ENCODE measurements at regions not wholly inside any gene's neighbourhood (a gene's known extent, or its start where the extent isn't known, plus 50 kb on each side); places are given as distances from the start of the nearest gene placed in this dataset.

DNA sequence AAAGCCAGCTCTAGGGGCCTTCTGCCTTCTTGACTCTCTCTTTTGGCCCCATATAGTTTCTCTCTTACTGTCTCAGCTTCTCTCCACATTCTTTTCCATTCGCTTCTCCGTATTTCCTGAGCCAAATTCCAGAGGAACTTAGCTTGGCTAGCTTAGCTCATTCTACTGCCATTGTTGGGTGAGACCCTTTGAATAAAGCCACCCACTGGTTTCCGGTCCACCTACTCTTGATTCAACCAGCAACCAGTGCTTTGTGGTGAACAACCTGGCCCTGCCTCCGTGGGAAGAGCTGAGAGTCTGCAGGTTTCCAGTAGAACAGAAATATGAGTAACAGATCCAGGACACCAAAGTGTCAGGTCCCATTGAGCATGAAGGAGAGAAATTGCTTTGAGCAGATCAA, 81.3 kb upstream of the ARHGAP20 start:
- TF ChIP-seq, protein P1, sequence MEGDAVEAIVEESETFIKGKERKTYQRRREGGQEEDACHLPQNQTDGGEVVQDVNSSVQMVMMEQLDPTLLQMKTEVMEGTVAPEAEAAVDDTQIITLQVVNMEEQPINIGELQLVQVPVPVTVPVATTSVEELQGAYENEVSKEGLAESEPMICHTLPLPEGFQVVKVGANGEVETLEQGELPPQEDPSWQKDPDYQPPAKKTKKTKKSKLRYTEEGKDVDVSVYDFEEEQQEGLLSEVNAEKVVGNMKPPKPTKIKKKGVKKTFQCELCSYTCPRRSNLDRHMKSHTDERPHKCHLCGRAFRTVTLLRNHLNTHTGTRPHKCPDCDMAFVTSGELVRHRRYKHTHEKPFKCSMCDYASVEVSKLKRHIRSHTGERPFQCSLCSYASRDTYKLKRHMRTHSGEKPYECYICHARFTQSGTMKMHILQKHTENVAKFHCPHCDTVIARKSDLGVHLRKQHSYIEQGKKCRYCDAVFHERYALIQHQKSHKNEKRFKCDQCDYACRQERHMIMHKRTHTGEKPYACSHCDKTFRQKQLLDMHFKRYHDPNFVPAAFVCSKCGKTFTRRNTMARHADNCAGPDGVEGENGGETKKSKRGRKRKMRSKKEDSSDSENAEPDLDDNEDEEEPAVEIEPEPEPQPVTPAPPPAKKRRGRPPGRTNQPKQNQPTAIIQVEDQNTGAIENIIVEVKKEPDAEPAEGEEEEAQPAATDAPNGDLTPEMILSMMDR (IDR thresholded peaks at IDR 0.05): no peak
- TF ChIP-seq SP1 (CRISPR knock-in tag; conservative IDR thresholded peaks at IDR 0.05) (no peak), ZBTB21 (CRISPR knock-in tag; IDR thresholded peaks at IDR 0.05; ENCODE audit: borderline replicate concordance) (no peak), ZNF671 (CRISPR knock-in tag; IDR thresholded peaks at IDR 0.05) (no peak), ELF4 (CRISPR knock-in tag; IDR thresholded peaks at IDR 0.05; ENCODE audit: low read depth) (no peak), SMAD3 (CRISPR knock-in tag; IDR thresholded peaks at IDR 0.05; ENCODE audit: borderline replicate concordance) (no peak), MYBL2 (CRISPR knock-in tag; IDR thresholded peaks at IDR 0.05) (no peak), CREM (CRISPR knock-in tag; IDR thresholded peaks at IDR 0.05) (no peak), CREB1 (CRISPR knock-in tag; IDR thresholded peaks at IDR 0.05) (no peak)
- TF ChIP-seq, protein P2, sequence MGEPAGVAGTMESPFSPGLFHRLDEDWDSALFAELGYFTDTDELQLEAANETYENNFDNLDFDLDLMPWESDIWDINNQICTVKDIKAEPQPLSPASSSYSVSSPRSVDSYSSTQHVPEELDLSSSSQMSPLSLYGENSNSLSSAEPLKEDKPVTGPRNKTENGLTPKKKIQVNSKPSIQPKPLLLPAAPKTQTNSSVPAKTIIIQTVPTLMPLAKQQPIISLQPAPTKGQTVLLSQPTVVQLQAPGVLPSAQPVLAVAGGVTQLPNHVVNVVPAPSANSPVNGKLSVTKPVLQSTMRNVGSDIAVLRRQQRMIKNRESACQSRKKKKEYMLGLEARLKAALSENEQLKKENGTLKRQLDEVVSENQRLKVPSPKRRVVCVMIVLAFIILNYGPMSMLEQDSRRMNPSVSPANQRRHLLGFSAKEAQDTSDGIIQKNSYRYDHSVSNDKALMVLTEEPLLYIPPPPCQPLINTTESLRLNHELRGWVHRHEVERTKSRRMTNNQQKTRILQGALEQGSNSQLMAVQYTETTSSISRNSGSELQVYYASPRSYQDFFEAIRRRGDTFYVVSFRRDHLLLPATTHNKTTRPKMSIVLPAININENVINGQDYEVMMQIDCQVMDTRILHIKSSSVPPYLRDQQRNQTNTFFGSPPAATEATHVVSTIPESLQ (CRISPR knock-in tag; IDR thresholded peaks at IDR 0.05): no peak
- TF ChIP-seq, protein P3, sequence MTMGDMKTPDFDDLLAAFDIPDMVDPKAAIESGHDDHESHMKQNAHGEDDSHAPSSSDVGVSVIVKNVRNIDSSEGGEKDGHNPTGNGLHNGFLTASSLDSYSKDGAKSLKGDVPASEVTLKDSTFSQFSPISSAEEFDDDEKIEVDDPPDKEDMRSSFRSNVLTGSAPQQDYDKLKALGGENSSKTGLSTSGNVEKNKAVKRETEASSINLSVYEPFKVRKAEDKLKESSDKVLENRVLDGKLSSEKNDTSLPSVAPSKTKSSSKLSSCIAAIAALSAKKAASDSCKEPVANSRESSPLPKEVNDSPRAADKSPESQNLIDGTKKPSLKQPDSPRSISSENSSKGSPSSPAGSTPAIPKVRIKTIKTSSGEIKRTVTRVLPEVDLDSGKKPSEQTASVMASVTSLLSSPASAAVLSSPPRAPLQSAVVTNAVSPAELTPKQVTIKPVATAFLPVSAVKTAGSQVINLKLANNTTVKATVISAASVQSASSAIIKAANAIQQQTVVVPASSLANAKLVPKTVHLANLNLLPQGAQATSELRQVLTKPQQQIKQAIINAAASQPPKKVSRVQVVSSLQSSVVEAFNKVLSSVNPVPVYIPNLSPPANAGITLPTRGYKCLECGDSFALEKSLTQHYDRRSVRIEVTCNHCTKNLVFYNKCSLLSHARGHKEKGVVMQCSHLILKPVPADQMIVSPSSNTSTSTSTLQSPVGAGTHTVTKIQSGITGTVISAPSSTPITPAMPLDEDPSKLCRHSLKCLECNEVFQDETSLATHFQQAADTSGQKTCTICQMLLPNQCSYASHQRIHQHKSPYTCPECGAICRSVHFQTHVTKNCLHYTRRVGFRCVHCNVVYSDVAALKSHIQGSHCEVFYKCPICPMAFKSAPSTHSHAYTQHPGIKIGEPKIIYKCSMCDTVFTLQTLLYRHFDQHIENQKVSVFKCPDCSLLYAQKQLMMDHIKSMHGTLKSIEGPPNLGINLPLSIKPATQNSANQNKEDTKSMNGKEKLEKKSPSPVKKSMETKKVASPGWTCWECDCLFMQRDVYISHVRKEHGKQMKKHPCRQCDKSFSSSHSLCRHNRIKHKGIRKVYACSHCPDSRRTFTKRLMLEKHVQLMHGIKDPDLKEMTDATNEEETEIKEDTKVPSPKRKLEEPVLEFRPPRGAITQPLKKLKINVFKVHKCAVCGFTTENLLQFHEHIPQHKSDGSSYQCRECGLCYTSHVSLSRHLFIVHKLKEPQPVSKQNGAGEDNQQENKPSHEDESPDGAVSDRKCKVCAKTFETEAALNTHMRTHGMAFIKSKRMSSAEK (CRISPR knock-in tag; IDR thresholded peaks at IDR 0.05; ENCODE audit: borderline replicate concordance): no peak
- TF ChIP-seq, protein P4, sequence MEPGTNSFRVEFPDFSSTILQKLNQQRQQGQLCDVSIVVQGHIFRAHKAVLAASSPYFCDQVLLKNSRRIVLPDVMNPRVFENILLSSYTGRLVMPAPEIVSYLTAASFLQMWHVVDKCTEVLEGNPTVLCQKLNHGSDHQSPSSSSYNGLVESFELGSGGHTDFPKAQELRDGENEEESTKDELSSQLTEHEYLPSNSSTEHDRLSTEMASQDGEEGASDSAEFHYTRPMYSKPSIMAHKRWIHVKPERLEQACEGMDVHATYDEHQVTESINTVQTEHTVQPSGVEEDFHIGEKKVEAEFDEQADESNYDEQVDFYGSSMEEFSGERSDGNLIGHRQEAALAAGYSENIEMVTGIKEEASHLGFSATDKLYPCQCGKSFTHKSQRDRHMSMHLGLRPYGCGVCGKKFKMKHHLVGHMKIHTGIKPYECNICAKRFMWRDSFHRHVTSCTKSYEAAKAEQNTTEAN (CRISPR knock-in tag; IDR thresholded peaks at IDR 0.05): no peak
- TF ChIP-seq, protein P5, sequence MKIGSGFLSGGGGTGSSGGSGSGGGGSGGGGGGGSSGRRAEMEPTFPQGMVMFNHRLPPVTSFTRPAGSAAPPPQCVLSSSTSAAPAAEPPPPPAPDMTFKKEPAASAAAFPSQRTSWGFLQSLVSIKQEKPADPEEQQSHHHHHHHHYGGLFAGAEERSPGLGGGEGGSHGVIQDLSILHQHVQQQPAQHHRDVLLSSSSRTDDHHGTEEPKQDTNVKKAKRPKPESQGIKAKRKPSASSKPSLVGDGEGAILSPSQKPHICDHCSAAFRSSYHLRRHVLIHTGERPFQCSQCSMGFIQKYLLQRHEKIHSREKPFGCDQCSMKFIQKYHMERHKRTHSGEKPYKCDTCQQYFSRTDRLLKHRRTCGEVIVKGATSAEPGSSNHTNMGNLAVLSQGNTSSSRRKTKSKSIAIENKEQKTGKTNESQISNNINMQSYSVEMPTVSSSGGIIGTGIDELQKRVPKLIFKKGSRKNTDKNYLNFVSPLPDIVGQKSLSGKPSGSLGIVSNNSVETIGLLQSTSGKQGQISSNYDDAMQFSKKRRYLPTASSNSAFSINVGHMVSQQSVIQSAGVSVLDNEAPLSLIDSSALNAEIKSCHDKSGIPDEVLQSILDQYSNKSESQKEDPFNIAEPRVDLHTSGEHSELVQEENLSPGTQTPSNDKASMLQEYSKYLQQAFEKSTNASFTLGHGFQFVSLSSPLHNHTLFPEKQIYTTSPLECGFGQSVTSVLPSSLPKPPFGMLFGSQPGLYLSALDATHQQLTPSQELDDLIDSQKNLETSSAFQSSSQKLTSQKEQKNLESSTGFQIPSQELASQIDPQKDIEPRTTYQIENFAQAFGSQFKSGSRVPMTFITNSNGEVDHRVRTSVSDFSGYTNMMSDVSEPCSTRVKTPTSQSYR (CRISPR knock-in tag; IDR thresholded peaks at IDR 0.05): no peak
